ENCODE measurements at regions not wholly inside any gene's neighbourhood (a gene's known extent, or its start where the extent isn't known, plus 50 kb on each side); places are given as distances from the start of the nearest gene placed in this dataset.

DNA sequence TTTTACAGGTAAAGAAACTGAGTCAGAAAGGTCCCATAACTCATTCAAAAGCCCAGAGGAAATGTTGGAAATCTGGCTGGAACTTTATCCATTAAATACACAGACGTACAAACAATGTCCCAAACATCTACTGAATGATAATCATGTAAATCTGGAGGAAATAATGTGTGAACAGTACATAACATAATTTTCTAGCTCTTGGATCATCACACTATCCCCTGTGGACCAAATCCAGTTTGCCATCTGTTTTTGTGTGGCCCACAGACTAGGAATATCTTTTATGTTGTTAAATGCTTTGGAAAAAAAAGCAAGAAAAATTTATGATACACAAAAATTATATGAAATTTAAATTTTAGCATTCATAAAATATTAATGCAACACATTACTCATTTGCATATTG is 389.9 kb upstream of the SOX9 start:
- Histone ChIP-seq H2BK15ac (ENCODE audit: low read length) (no peak overlapping the region), H3K18ac (ENCODE audit: extremely low read depth, low read length) (no peak overlapping the region), H3K9ac (replicated peaks in 1 of 4; ENCODE audit: extremely low read depth in 1 of 4, low read depth in 3 of 4, low read length in 3 of 4) (no peak overlapping the region), H3K36me3 (ENCODE audit: control insufficient read depth in 2 of 4, insufficient read depth in 4 of 4, low read length in 3 of 4) (no peaks in the 10 kb centered on the region), H2AFZ (ENCODE audit: low read length) (no peak overlapping the region), H3K23ac (ENCODE audit: insufficient read length) (no peak overlapping the region), H3K23me2 (ENCODE audit: low read depth, low read length) (no peaks in the 10 kb centered on the region), H2BK12ac (ENCODE audit: low read depth, low read length) (no peak overlapping the region), H2AK5ac (ENCODE audit: low read depth, low read length) (no peak overlapping the region), H3K4me1 (replicated peaks in 1 of 4; ENCODE audit: control insufficient read depth in 3 of 4, insufficient read depth in 4 of 4, low read length in 3 of 4) (no peaks in the 10 kb centered on the region), H3K56ac (replicated peaks; ENCODE audit: insufficient read length, low read depth, low read length) (no peak overlapping the region), H4K5ac (ENCODE audit: insufficient read length, low read depth, low read length) (no peak overlapping the region), H3K27ac (ENCODE audit: low read depth, low read length) (no peak overlapping the region), H3K4me2 (ENCODE audit: insufficient read depth in 1 of 2, low read depth in 2 of 2, low read length in 2 of 2) (no peak overlapping the region), H3K79me1 (ENCODE audit: low read depth, low read length) (no peaks in the 10 kb centered on the region), H3K79me2 (ENCODE audit: control insufficient read depth in 1 of 2, insufficient read depth in 2 of 2, low read length in 2 of 2) (no peaks in the 10 kb centered on the region), H4K8ac (ENCODE audit: extremely low read depth, insufficient read depth, low read length) (no peak overlapping the region), H4K20me1 (replicated peaks in 1 of 2; ENCODE audit: control insufficient read depth in 1 of 2, insufficient read depth in 2 of 2, low read length in 2 of 2) (no peaks in the 10 kb centered on the region), H4K91ac (replicated peaks; ENCODE audit: insufficient read length, low read length) (no peak overlapping the region), H3K14ac (ENCODE audit: insufficient read length) (no peak overlapping the region), H2BK120ac (replicated peaks; ENCODE audit: low read depth, low read length) (no peak overlapping the region), H3K4ac (replicated peaks; ENCODE audit: insufficient read length, low read depth, low read length) (no peak overlapping the region), H3K9me3 (ENCODE audit: insufficient read depth in 2 of 2, low read depth in 1 of 2, low read length in 1 of 2) (no peaks in the 10 kb centered on the region), H3K4me3 (ENCODE audit: extremely low read depth in 1 of 4, insufficient read depth in 2 of 4, low read depth in 3 of 4, low read length in 4 of 4) (no peak overlapping the region), H2BK5ac (ENCODE audit: low read depth, low read length) (no peak overlapping the region), H2BK20ac (ENCODE audit: low read length) (no peak overlapping the region), H3K27me3 (replicated peaks in 1 of 4; ENCODE audit: control insufficient read depth in 3 of 4, extremely low read depth in 1 of 4, insufficient read depth in 3 of 4, low read length in 3 of 4) (no peaks in the 10 kb centered on the region)
- POLR2A ChIA-PET (ENCODE audit: partially characterized antibody) = no interaction called here
- CTCF ChIA-PET (ENCODE audit: partially characterized antibody) = interaction anchor here (1.6 kb wide), 1 partner anchor 270 kb away, joined by 5 read pairs; no protein-coding TSS in a partner anchor
- DNase-seq (ENCODE audit: low read depth in 1 of 2, low spot score in 2 of 2) = no peak
- TF ChIP-seq ASH2L (IDR thresholded peaks at IDR 0.05; ENCODE audit: low read length) (no peak), HDAC6 (IDR thresholded peaks at IDR 0.05; ENCODE audit: low read depth, low read length) (no peak), SUZ12 (IDR thresholded peaks at IDR 0.05; ENCODE audit: low read length) (no peak), RFX5 (IDR thresholded peaks at IDR 0.05; ENCODE audit: borderline replicate concordance, low read depth, low read length) (no peak), KDM5A (IDR thresholded peaks at IDR 0.05; ENCODE audit: low read length) (no peak), SIRT6 (IDR thresholded peaks at IDR 0.05; ENCODE audit: low read length) (no peak), MAFK (IDR thresholded peaks at IDR 0.05; ENCODE audit: low read depth, low read length) (no peak), POLR2AphosphoS5 (IDR thresholded peaks at IDR 0.05; ENCODE audit: low read depth, low read length) (no peak)
- TF ChIP-seq, protein P1, sequence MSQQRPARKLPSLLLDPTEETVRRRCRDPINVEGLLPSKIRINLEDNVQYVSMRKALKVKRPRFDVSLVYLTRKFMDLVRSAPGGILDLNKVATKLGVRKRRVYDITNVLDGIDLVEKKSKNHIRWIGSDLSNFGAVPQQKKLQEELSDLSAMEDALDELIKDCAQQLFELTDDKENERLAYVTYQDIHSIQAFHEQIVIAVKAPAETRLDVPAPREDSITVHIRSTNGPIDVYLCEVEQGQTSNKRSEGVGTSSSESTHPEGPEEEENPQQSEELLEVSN (IDR thresholded peaks at IDR 0.05) = no peak
- WGBS, 2 experiments (ENCODE audit: extremely low coverage in 1 of 2, insufficient coverage in 1 of 2, insufficient read length in 1 of 2, insufficient replicate concordance in 2 of 2, low coverage in 1 of 2, low lambda C conversion rate in 2 of 2, missing lambda C conversion rate in 1 of 2) = 100% methylated on average over 1 of the region's 1 CpG; no CpG with 5 or more reads in 1 of the 2 experiments
- FAIRE-seq = no peak
